HepG2 (cell line): ENCODE measurements at regions not wholly inside any gene's neighbourhood (a gene's known extent, or its start where the extent isn't known, plus 50 kb on each side); places are given as distances from the start of the nearest gene placed in this dataset.
A peak's percentile ranks its signal among the peaks of the same experiment; 100 is the strongest.

Experiments
- ATAC-seq: fragments of 200-7000 bp; cut with Tn5 transposase; 3 replicates; pipeline ENCODE4 v1.9.1; 2020; ENCODE audit warnings: mild to moderate bottlenecking, moderate library complexity
- BruUV-seq: library from RNA; stranded (reverse); fragments of 400-500 nt; replicated peaks from 2 replicates; lab custom pipeline; 2021; lab: Mats Ljungman, UMichigan
- CTCF ChIA-PET: fragments of 300-600 bp; formaldehyde crosslinking; extraction: SDS; loops from one replicate; lab custom pipeline; 2021; ENCODE audit warnings: low total read pairs, inconsistent platforms, low intra/inter-chr PET ratio; lab: Yijun Ruan, JAX
- POLR2A ChIA-PET: fragments of 350-600 bp; sonication (Branson Sonifier 250); formaldehyde crosslinking; loops from one replicate; lab custom pipeline; 2020; ENCODE audit warnings: antibody characterized with exemption, inconsistent platforms; lab: Yijun Ruan, JAX
- DNase-seq: peaks from one replicate; pipeline ENCODE4 v3.0.0-alpha.2; 2015; ENCODE audit warnings: low spot score
- FAIRE-seq: peaks from 3 replicates; lab custom pipeline; 2011; peaks lifted over from hg19 to GRCh38; lab: Jason Lieb, UNC
- H2AFZ ChIP-seq: one replicate; pipeline ENCODE4 v1.6.1; 2011; ENCODE audit warnings: low read length, inconsistent platforms
- H3K27ac ChIP-seq: fragments of 300-600 bp; 3 replicates; pipeline ENCODE4 v1.8.0; 2011; ENCODE audit warnings: mixed run types, mild to moderate bottlenecking, mixed read lengths, low read length, inconsistent platforms; ENCODE audit not compliant: insufficient read depth; ENCODE audit errors: extremely low read length
- H3K27me3 ChIP-seq, 2 experiments: fragments of 200-600 bp in 1 of 2; 2 replicates in 1 of 2; 3 replicates in 1 of 2; pipeline versions ENCODE4 v1.6.0 to v1.8.0; 2011; ENCODE audit warnings: low read length in 2 of 2, mild to moderate bottlenecking in 2 of 2, moderate library complexity in 2 of 2, inconsistent platforms in 1 of 2; ENCODE audit not compliant: insufficient read depth in 2 of 2, control insufficient read depth in 1 of 2
- H3K36me3 ChIP-seq, 2 experiments: fragments of 200-600 bp in 1 of 2; replicated peaks in 1 of 2; 2 replicates in 1 of 2; 3 replicates in 1 of 2; pipeline versions ENCODE4 v1.5.1 to v1.8.0; 2011; ENCODE audit warnings: low read length in 2 of 2, inconsistent platforms in 1 of 2; ENCODE audit not compliant: insufficient read depth in 2 of 2, control insufficient read depth in 1 of 2
- H3K4me1 ChIP-seq: 2 replicates; pipeline ENCODE4 v1.5.1; 2012; ENCODE audit warnings: low read length, inconsistent platforms; ENCODE audit not compliant: insufficient read depth
- H3K4me2 ChIP-seq: 2 replicates; pipeline ENCODE4 v1.6.0; 2011; ENCODE audit warnings: low read depth, low read length, inconsistent platforms
- H3K4me3 ChIP-seq, 3 experiments: fragments of 200-600 bp in 1 of 3; sonication (generic), shearing (Covaris generic) in 1 of 3; replicated peaks in 1 of 3; 2 replicates each; pipeline ENCODE4 v1.5.1; 2011 to 2016; ENCODE audit warnings: low read length in 3 of 3, inconsistent platforms in 2 of 3, low read depth in 2 of 3, mild to moderate bottlenecking in 2 of 3, control low read depth in 1 of 3, mixed read lengths in 1 of 3; ENCODE audit not compliant: insufficient read depth in 1 of 3
- H3K79me2 ChIP-seq: one replicate; pipeline ENCODE4 v1.6.1; 2011; ENCODE audit warnings: low read length, inconsistent platforms; ENCODE audit not compliant: insufficient read depth
- H3K9ac ChIP-seq: 2 replicates; pipeline ENCODE4 v1.6.0; 2011; ENCODE audit warnings: mild to moderate bottlenecking, low read depth, low read length, inconsistent platforms; ENCODE audit not compliant: insufficient read depth
- H3K9me3 ChIP-seq: 2 replicates; pipeline ENCODE4 v1.5.1; 2012; ENCODE audit warnings: mild to moderate bottlenecking, low read length
- H4K20me1 ChIP-seq: 2 replicates; pipeline ENCODE4 v1.6.0; 2011; ENCODE audit warnings: inconsistent platforms, mild to moderate bottlenecking, low read length, moderate library complexity; ENCODE audit not compliant: insufficient read depth
- CEBPB ChIP-seq: IDR thresholded peaks from 2 replicates; pipeline ENCODE4 v1.6.1; 2011; ENCODE audit warnings: low read depth, low read length, improper control_type of control experiment, borderline replicate concordance
- CEBPG ChIP-seq: IDR thresholded peaks from 2 replicates; pipeline ENCODE4 v1.6.1; 2016
- GTF3A ChIP-seq: sonication (generic); formaldehyde crosslinking; conservative IDR thresholded peaks from 2 replicates; pipeline ENCODE4 v1.4.0; 2020; ENCODE audit warnings: mild to moderate bottlenecking, missing genetic modification reagents
- HOXA5 ChIP-seq: sonication (generic); formaldehyde crosslinking; IDR thresholded peaks from 2 replicates; pipeline ENCODE4 v1.4.0; 2020; ENCODE audit warnings: missing genetic modification reagents
- KLF15 ChIP-seq: sonication (generic); formaldehyde crosslinking; IDR thresholded peaks from 2 replicates; pipeline ENCODE4 v1.8.1; 2023; ENCODE audit warnings: borderline replicate concordance, mild to moderate bottlenecking, inconsistent platforms, missing genetic modification reagents, mixed read lengths
- NFE2L1 ChIP-seq: sonication (generic); formaldehyde crosslinking; IDR thresholded peaks from 2 replicates; pipeline ENCODE4 v1.4.0; 2020; ENCODE audit warnings: missing genetic modification reagents, mild to moderate bottlenecking, borderline replicate concordance
- NFRKB ChIP-seq: fragments of 450-650 bp; IDR thresholded peaks from 2 replicates; pipeline ENCODE4 v1.6.1; 2017
- SALL2 ChIP-seq: sonication (generic); formaldehyde crosslinking; IDR thresholded peaks from 2 replicates; pipeline ENCODE4 v1.8.1; 2023; ENCODE audit warnings: mild to moderate bottlenecking, missing genetic modification reagents, inconsistent platforms
- SATB2 ChIP-seq: sonication (generic); formaldehyde crosslinking; IDR thresholded peaks from 2 replicates; pipeline ENCODE4 v1.5.0; 2020; ENCODE audit warnings: missing genetic modification reagents
- TCF12 ChIP-seq, 2 experiments: fragments of 450-650 bp in 1 of 2; sonication (generic) in 1 of 2; formaldehyde crosslinking in 1 of 2; IDR thresholded peaks; 2 replicates each; pipeline versions ENCODE4 v1.6.1 to v1.8.0; 2017 to 2022; ENCODE audit warnings: antibody characterized with exemption in 1 of 2, mild to moderate bottlenecking in 1 of 2, missing genetic modification reagents in 1 of 2, moderate library complexity in 1 of 2
- WGBS: methylation state at CpG from one replicate; pipeline ENCODE4 v1.1.6; 2017; ENCODE audit warnings: low lambda C conversion rate; 5-methylcytosine and 5-hydroxymethylcytosine counted together
- in situ Hi-C: cut with HindIII; loops from 2 replicates; pipeline ENCODE4 v1.10.0; 2017; ENCODE audit warnings: low pct_unique_long_range_greater_than_20kb; ENCODE audit not compliant: extremely low pct_ligation_motif_present
- intact Hi-C: fragments of 100-400 bp; cut with micrococcal nuclease; formaldehyde crosslinking; loops from one replicate; pipeline ENCODE4 v1.10.0; 2022; ENCODE audit not compliant: unreplicated experiment
- TF ChIP-seq, protein P1 (sequence below): sonication (generic); formaldehyde crosslinking; IDR thresholded peaks from 2 replicates; pipeline ENCODE4 v1.9.0; 2021; ENCODE audit warnings: missing genetic modification reagents, borderline replicate concordance
- TF ChIP-seq, protein P2 (sequence below): sonication (generic); formaldehyde crosslinking; IDR thresholded peaks from 2 replicates; pipeline ENCODE4 v1.5.0; 2020; ENCODE audit warnings: mild to moderate bottlenecking, missing genetic modification reagents, borderline replicate concordance
- TF ChIP-seq, protein P3 (sequence below): IDR thresholded peaks from 2 replicates; pipeline ENCODE4 v1.6.1; 2018; ENCODE audit warnings: missing genetic modification reagents

DNA sequence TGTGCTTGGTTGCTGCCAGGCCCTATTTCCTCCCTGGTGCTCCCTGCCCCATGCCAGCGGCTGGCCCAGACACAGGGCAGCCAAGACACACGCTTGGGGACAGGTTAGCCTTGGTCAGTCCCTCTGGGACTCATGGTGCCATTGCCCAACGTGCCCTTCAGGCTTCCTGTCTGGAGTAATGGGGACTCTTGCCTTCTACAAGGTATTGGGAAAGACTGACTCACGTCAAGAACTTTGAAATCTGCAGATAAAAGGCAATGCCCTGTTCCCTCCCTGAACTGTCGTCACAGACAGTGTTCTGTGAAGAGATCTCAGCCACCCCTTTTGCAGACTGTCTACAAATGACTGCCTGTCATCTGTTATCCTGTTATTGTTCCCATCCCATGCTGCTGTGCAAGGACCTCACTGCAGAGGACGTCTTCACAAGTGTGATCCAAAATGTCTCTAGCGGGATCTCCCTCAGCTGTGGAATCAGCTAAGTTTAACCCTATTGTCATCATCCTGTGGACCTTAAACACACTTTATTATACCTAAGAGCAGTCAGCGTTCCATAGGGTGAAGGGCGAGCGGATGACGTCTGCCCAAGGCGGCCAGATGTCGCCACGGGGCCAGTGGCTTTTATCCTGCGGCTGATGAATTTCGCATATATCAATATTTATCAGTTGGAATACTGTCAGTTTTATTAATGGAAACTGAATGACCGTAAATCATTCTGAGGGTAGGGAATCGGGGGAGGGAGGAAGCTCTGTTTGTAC lies 59.0 kb downstream of the GSX1 start:
- peaks cover 1 to 12% of the 10 kb centered on the region in 2 experiments; a peak in 2 of 5 replicates for H3K27me3 ChIP-seq

DNA sequence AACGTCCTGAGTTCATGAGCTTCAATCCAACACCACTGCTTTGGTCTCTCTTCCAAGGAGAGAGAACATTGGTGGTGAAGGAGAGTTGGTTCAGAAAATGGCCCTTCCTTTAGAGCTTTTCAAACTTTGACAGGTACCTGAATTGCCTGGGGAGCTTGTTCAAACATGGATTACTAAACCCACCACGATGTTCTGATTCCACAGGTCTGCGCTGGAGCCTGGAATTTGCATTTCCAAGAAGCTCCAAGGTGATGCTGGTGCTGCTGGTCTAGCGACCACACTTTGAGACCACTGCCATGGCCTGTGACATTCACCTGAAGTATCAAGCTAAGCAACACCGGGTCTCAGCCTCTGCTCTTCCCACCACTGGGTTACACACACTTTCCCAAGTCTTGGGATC lies 60.2 kb downstream of the GSX1 start:
- DNase-seq (no peak), ATAC-seq (no peak), FAIRE-seq (no peak)
- POLR2A ChIA-PET = no interaction called here
- Histone ChIP-seq H3K9me3 (no peaks in the 10 kb centered on the region), H3K9ac (no peak overlapping the region), H3K4me2 (no peak overlapping the region), H3K79me2 (no peaks in the 10 kb centered on the region), H3K4me1 (no peaks in the 10 kb centered on the region; the same call in 1 of the 2 replicates), H3K27me3 (peaks cover 1 to 12% of the 10 kb centered on the region in 2 experiments; a peak in 2 of 5 replicates), H3K36me3 (no peaks in the 10 kb centered on the region), H3K4me3 (no peak overlapping the region), H3K27ac (no peak overlapping the region), H2AFZ (no peak overlapping the region), H4K20me1 (no peaks in the 10 kb centered on the region)
- BruUV-seq = no TSS peak
- in situ Hi-C loops (no loop called here), intact Hi-C loops (no loop called here)
- WGBS = 35% methylated on average over 5 of the region's 5 CpGs
- CTCF ChIA-PET = no interaction called here
- TF ChIP-seq SALL2 = no peak
- no peak for TF ChIP-seq NFE2L1 (CRISPR knock-in tag)
- TF ChIP-seq, protein P1, sequence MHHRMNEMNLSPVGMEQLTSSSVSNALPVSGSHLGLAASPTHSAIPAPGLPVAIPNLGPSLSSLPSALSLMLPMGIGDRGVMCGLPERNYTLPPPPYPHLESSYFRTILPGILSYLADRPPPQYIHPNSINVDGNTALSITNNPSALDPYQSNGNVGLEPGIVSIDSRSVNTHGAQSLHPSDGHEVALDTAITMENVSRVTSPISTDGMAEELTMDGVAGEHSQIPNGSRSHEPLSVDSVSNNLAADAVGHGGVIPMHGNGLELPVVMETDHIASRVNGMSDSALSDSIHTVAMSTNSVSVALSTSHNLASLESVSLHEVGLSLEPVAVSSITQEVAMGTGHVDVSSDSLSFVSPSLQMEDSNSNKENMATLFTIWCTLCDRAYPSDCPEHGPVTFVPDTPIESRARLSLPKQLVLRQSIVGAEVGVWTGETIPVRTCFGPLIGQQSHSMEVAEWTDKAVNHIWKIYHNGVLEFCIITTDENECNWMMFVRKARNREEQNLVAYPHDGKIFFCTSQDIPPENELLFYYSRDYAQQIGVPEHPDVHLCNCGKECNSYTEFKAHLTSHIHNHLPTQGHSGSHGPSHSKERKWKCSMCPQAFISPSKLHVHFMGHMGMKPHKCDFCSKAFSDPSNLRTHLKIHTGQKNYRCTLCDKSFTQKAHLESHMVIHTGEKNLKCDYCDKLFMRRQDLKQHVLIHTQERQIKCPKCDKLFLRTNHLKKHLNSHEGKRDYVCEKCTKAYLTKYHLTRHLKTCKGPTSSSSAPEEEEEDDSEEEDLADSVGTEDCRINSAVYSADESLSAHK (CRISPR knock-in tag) = no peak
- no peak for TF ChIP-seq GTF3A (CRISPR knock-in tag)
- TF ChIP-seq, protein P2, sequence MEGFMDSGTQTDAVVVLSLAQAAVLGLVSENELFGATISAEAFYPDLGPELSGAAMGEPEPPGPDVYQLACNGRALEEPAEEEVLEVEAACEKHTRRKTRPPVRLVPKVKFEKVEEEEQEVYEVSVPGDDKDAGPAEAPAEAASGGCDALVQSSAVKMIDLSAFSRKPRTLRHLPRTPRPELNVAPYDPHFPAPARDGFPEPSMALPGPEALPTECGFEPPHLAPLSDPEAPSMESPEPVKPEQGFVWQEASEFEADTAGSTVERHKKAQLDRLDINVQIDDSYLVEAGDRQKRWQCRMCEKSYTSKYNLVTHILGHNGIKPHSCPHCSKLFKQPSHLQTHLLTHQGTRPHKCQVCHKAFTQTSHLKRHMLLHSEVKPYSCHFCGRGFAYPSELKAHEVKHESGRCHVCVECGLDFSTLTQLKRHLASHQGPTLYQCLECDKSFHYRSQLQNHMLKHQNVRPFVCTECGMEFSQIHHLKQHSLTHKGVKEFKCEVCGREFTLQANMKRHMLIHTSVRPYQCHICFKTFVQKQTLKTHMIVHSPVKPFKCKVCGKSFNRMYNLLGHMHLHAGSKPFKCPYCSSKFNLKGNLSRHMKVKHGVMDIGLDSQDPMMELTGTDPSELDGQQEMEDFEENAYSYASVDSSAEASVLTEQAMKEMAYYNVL (CRISPR knock-in tag) = no peak
- no peak for TF ChIP-seq SATB2
- TF ChIP-seq NFRKB = no peak
- TF ChIP-seq, protein P3, sequence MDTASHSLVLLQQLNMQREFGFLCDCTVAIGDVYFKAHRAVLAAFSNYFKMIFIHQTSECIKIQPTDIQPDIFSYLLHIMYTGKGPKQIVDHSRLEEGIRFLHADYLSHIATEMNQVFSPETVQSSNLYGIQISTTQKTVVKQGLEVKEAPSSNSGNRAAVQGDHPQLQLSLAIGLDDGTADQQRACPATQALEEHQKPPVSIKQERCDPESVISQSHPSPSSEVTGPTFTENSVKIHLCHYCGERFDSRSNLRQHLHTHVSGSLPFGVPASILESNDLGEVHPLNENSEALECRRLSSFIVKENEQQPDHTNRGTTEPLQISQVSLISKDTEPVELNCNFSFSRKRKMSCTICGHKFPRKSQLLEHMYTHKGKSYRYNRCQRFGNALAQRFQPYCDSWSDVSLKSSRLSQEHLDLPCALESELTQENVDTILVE (CRISPR knock-in tag) = no peak
- no peak for TF ChIP-seq HOXA5
- TF ChIP-seq KLF15 (CRISPR knock-in tag) = no peak
- no peak for TF ChIP-seq TCF12 (IDR thresholded peaks at IDR 0.05)
- TF ChIP-seq TCF12 (CRISPR knock-in tag; IDR thresholded peaks at IDR 0.05) = no peak

More for the DNA sequence above, 59.0 kb downstream of the GSX1 start:
- DNase-seq (no peak), FAIRE-seq (no peak), ATAC-seq (no peak; the same call in 2 of the 3 replicates)
- ChIA-PET POLR2A (no interaction called here), CTCF (no interaction called here)
- H3K27ac ChIP-seq = no peak overlapping the region
- no TSS peak for BruUV-seq
- no peaks in the 10 kb centered on the region for H3K79me2 ChIP-seq
- no peak overlapping the region for H3K9ac ChIP-seq
- intact Hi-C loops = no loop called here
- no peaks in the 10 kb centered on the region for H3K36me3 ChIP-seq
- H3K9me3 ChIP-seq = no peaks in the 10 kb centered on the region
- H3K4me2 ChIP-seq = no peak overlapping the region
- H4K20me1 ChIP-seq = no peaks in the 10 kb centered on the region
- H2AFZ ChIP-seq = no peak overlapping the region
- in situ Hi-C loops = no loop called here
- WGBS = 41% methylated on average over 17 of the region's 18 CpGs
- H3K4me1 ChIP-seq = no peaks in the 10 kb centered on the region; the same call in 1 of the 2 replicates
- TF ChIP-seq CEBPG (CRISPR knock-in tag) (no peak), CEBPB (0 out of 2 replicates have a peak, but pooled peaks have one; percentile 13)
- no peak overlapping the region for H3K4me3 ChIP-seq
